Colonic mucosa (tissue), 4 donors: ENCODE measurements at regions not wholly inside any gene's neighbourhood (a gene's known extent, or its start where the extent isn't known, plus 50 kb on each side); places are given as distances from the start of the nearest gene placed in this dataset.

Experiments
- DNase-seq: peaks from one replicate; pipeline ENCODE4 v3.0.0-alpha.2; 2020
- H3K27ac ChIP-seq: fragments of 200-600 bp; one replicate; pipeline ENCODE4 v1.8.0; 2021
- H3K27me3 ChIP-seq: fragments of 200-600 bp; one replicate; pipeline ENCODE4 v1.8.0; 2021
- H3K36me3 ChIP-seq: fragments of 200-600 bp; one replicate; pipeline ENCODE4 v1.8.0; 2021
- H3K4me1 ChIP-seq: fragments of 200-600 bp; one replicate; pipeline ENCODE4 v1.8.0; 2021; ENCODE audit warnings: mild to moderate bottlenecking
- H3K4me3 ChIP-seq: fragments of 200-600 bp; one replicate; pipeline ENCODE4 v1.8.0; 2021
- H3K9ac ChIP-seq, 2 donors: one replicate each; pipeline ENCODE4 v1.7.0; 2013; ENCODE audit warnings: control low read depth in 2 of 2, low read depth in 2 of 2, low read length in 2 of 2
- H3K9me3 ChIP-seq: fragments of 200-600 bp; one replicate; pipeline ENCODE4 v1.8.0; 2021
- intact Hi-C: fragments of 100-400 bp; cut with DNase I; formaldehyde crosslinking; loops from one replicate; pipeline ENCODE4 v1.14.1; 2022
- TF ChIP-seq, protein P1 (sequence below): fragments of 200-600 bp; IDR thresholded peaks from one replicate; pipeline ENCODE4 v1.8.0; 2022; ENCODE audit warnings: antibody characterized with exemption, mild to moderate bottlenecking
- donor health status: healthy.
- donor health status: DM: no; HTN: no; CAD: no.
- donor health status: DM: no; HTN: no; CAD: no.

DNA sequence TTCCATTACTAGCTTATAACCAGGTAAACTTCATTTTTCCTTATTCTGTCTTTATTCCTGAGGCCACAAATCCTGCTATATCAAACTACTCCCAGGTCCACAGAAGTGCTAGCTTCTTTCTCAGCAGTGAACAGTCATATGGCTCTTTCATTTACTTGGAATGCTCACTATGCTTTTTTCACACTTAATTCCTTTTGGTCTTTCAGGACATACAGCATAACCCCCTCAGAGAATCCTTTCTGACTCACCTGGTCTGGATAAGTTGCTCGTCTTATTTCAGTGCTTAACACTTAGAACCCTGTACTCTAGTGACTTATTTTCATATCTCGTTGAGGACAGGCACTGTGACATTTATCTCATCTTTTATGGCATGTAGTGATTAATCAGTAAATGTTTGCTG, 325.0 kb upstream of the UBE2E3 start:
- Histone ChIP-seq H3K27me3 (no peaks in the 10 kb centered on the region), H3K36me3 (no peaks in the 10 kb centered on the region), H3K4me3 (no peak overlapping the region), H3K4me1 (no peaks in the 10 kb centered on the region), H3K9me3 (no peaks in the 10 kb centered on the region), H3K9ac (no peak overlapping the region), H3K27ac (no peak overlapping the region)
- intact Hi-C loops, result no loop called here
- TF ChIP-seq, protein P1, sequence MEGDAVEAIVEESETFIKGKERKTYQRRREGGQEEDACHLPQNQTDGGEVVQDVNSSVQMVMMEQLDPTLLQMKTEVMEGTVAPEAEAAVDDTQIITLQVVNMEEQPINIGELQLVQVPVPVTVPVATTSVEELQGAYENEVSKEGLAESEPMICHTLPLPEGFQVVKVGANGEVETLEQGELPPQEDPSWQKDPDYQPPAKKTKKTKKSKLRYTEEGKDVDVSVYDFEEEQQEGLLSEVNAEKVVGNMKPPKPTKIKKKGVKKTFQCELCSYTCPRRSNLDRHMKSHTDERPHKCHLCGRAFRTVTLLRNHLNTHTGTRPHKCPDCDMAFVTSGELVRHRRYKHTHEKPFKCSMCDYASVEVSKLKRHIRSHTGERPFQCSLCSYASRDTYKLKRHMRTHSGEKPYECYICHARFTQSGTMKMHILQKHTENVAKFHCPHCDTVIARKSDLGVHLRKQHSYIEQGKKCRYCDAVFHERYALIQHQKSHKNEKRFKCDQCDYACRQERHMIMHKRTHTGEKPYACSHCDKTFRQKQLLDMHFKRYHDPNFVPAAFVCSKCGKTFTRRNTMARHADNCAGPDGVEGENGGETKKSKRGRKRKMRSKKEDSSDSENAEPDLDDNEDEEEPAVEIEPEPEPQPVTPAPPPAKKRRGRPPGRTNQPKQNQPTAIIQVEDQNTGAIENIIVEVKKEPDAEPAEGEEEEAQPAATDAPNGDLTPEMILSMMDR, result no peak
- no peak for DNase-seq

DNA sequence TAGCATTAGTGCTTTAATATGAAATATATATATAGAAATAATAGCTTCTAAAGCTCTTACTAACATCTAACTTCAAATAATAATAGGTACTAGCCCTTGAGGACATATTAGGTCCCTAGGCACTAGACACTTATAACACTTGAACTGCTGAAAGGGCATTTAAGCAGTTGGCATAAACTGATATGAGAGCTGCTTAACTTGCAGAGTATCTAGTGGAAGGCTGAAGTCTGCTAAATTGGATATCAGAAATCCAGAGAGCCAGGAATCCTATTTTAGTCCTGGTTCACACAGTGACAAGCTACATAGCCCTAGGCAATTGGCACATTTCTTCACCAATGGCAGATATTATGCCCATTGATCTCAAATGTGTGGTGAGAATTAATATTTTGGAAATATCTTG, 326.9 kb upstream of the UBE2E3 start:
- no peaks in the 10 kb centered on the region for H3K9me3 ChIP-seq
- no peaks in the 10 kb centered on the region for H3K4me1 ChIP-seq
- H3K9ac ChIP-seq, result no peak overlapping the region
- intact Hi-C loops, result no loop called here
- no peak overlapping the region for H3K27ac ChIP-seq
- no peaks in the 10 kb centered on the region for H3K36me3 ChIP-seq
- TF ChIP-seq, protein P1, result no peak
- no peaks in the 10 kb centered on the region for H3K27me3 ChIP-seq
- no peak for DNase-seq
- no peak overlapping the region for H3K4me3 ChIP-seq

DNA sequence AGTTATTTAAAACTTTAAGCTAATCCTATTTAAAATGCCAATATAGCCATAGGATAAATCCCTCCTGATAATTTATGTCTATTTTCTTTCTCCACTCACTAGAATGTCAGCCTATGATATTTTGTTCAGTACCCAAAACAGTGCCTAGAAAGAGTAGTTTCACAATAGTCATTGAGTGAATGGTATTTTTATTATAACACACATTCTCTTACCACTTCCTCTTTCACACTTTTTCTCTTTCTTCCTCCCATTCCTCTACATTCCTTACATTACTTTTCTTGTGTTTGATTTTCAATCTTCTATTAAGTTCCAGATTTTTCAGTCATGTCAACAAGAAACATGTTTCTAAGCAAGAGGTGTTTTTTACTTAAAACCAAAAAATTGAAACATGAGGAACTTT, 327.6 kb upstream of the UBE2E3 start:
- Histone ChIP-seq H3K9ac (no peak overlapping the region), H3K4me3 (no peak overlapping the region), H3K9me3 (no peaks in the 10 kb centered on the region), H3K36me3 (no peaks in the 10 kb centered on the region), H3K4me1 (no peaks in the 10 kb centered on the region), H3K27ac (no peak overlapping the region), H3K27me3 (no peaks in the 10 kb centered on the region)
- DNase-seq, result no peak
- intact Hi-C loops, result no loop called here
- TF ChIP-seq, protein P1, result no peak

DNA sequence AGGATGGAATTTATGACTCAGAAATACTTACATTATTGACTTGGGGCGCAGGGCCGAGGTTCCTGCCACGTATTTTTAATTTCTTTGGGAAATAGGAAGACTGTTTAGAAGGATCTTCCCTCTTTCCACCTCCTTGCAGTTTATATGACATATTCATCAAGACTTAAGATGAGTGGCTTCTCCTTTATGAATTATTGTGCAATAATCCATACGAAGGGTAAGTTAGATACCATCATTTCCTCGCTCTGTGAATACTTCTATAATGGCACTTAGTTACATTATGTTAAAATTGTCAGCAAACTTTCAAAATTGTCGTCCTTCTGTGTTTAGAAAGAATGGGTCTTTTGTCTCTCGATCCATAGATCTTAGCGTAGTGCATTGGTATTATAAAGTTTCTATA, 328.8 kb upstream of the UBE2E3 start:
- intact Hi-C loops, result no loop called here
- Histone ChIP-seq H3K4me1 (no peaks in the 10 kb centered on the region), H3K4me3 (no peak overlapping the region), H3K9me3 (no peaks in the 10 kb centered on the region), H3K27ac (no peak overlapping the region), H3K9ac (no peak overlapping the region), H3K27me3 (no peaks in the 10 kb centered on the region), H3K36me3 (no peaks in the 10 kb centered on the region)
- TF ChIP-seq, protein P1, result no peak
- no peak for DNase-seq

DNA sequence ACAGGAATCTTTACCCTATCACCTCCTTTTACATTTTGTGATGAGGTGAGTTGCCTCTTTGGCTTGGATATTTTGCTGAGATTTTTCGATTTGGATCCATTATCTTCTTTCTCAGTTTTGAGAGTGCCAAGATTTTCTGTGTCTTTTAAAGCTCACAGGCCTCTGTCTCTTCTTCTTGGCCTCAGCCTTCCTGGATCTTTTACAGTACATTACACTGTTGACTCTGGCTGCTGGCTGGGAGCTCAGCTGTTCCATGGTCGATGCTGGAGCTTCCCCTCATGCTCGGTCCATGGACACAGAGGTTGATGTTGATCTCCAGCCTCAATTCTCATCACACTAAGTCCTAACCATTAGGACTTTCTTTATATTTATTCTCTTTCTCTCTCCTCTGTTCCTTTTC, 332.8 kb upstream of the UBE2E3 start:
- no peaks in the 10 kb centered on the region for H3K9me3 ChIP-seq
- intact Hi-C loops, result no loop called here
- DNase-seq, result no peak
- no peaks in the 10 kb centered on the region for H3K27me3 ChIP-seq
- TF ChIP-seq, protein P1, result no peak
- H3K36me3 ChIP-seq, result no peaks in the 10 kb centered on the region
- no peak overlapping the region for H3K27ac ChIP-seq
- H3K4me3 ChIP-seq, result no peak overlapping the region
- no peak overlapping the region for H3K9ac ChIP-seq
- no peaks in the 10 kb centered on the region for H3K4me1 ChIP-seq

DNA sequence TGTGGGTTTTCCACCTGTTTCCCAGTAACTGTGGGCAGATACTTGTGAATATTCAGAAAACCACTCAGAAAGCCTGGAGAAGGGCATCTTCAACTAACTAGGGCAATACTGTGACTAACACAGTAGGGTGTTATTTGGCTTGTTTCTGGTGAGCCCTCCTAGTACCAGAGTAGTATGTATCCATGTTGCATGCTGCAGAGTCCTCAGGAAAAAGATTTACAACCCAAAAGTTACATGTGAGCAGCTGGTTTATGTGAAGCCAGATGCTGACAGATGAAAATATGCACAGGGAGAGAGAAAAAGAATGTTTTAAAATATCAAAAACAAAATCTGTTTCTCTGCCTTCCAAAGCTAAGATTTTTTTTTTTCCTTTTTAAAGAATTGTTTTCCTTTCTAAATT, 333.2 kb upstream of the UBE2E3 start:
- DNase-seq, result no peak
- H3K4me1 ChIP-seq, result no peaks in the 10 kb centered on the region
- TF ChIP-seq, protein P1, result no peak
- no peaks in the 10 kb centered on the region for H3K36me3 ChIP-seq
- H3K27ac ChIP-seq, result no peak overlapping the region
- H3K4me3 ChIP-seq, result no peak overlapping the region
- intact Hi-C loops, result no loop called here
- H3K9ac ChIP-seq, result no peak overlapping the region
- H3K27me3 ChIP-seq, result no peaks in the 10 kb centered on the region
- H3K9me3 ChIP-seq, result no peaks in the 10 kb centered on the region
